Adrenal gland (tissue), 9 donors: ENCODE measurements at regions not wholly inside any gene's neighbourhood (a gene's known extent, or its start where the extent isn't known, plus 50 kb on each side); places are given as distances from the start of the nearest gene placed in this dataset.

Experiments
- DNase-seq, 7 donors: peaks; one replicate each; pipeline ENCODE4 v3.0.0-alpha.2; 2019 to 2020
- H3K27ac ChIP-seq, 5 donors: fragments of 200-600 bp; sonication (generic) in 4 of 5; 1 replicate in 3 of 5; 2 replicates in 2 of 5; pipeline versions ENCODE4 v1.5.1 to v1.8.0; 2016 to 2020; ENCODE audit warnings: mild to moderate bottlenecking in 1 of 5
- H3K27me3 ChIP-seq: fragments of 200-600 bp; 2 replicates; pipeline ENCODE4 v1.8.0; 2021
- H3K36me3 ChIP-seq, 2 donors: fragments of 200-600 bp; replicated peaks in 1 of 2; 1 replicate in 1 of 2; 2 replicates in 1 of 2; pipeline versions ENCODE4 v1.5.1 to v1.8.0; 2018 to 2022
- H3K4me1 ChIP-seq, 2 donors: fragments of 200-600 bp; replicated peaks in 1 of 2; 1 replicate in 1 of 2; 2 replicates in 1 of 2; pipeline versions ENCODE4 v1.5.1 to v1.8.0; 2018 to 2021
- H3K4me3 ChIP-seq, 4 donors: fragments of 200-600 bp; sonication (generic) in 3 of 4; one replicate each; pipeline ENCODE4 v1.5.1; 2016 to 2018
- H3K9me3 ChIP-seq, 3 donors: fragments of 200-600 bp; sonication (generic) in 1 of 3; replicated peaks in 1 of 3; 1 replicate in 2 of 3; 2 replicates in 1 of 3; pipeline versions ENCODE4 v1.5.1 to v1.8.0; 2016 to 2021
- POLR2A ChIP-seq, 2 donors: fragments of 450-650 bp; IDR thresholded peaks; one replicate each; pipeline ENCODE4 v1.6.1; 2017; ENCODE audit warnings: antibody characterized with exemption in 2 of 2, mild to moderate bottlenecking in 2 of 2, moderate library complexity in 1 of 2
- WGBS, 4 donors: extraction: QIAGEN DNeasy Blood & Tissue Kit in 2 of 4; methylation state at CpG; one replicate each; pipeline versions ENCODE4 v1.1.5 to v1.1.7; 2013 to 2017; 5-methylcytosine and 5-hydroxymethylcytosine counted together
- intact Hi-C, 2 donors: fragments of 100-400 bp; cut with DNase I; formaldehyde crosslinking; loops; one replicate each; pipeline versions ENCODE4 v1.14.1 to v1.15.0; 2022 to 2023
- TF ChIP-seq, protein P1 (sequence below), 6 experiments: fragments of 450-650 bp in 4 of 6; fragments of 200-600 bp in 2 of 6; sonication (generic) in 1 of 6; IDR thresholded peaks; 1 replicate in 5 of 6; 2 replicates in 1 of 6; pipeline versions ENCODE4 v1.5.1 to v1.8.0; 2016 to 2021; ENCODE audit warnings: antibody characterized with exemption in 6 of 6, mild to moderate bottlenecking in 2 of 6, moderate library complexity in 1 of 6
- donor health status: healthy with polysubstance abuse.
- donor health status: Bipolar disorder and iron deficiency.
- donor health status: DM: yes; HTN: yes; CAD: no.
- donor health status: DM: no; HTN: no; CAD: no.
- donor health status: DM: no; HTN: no; CAD: no.

DNA sequence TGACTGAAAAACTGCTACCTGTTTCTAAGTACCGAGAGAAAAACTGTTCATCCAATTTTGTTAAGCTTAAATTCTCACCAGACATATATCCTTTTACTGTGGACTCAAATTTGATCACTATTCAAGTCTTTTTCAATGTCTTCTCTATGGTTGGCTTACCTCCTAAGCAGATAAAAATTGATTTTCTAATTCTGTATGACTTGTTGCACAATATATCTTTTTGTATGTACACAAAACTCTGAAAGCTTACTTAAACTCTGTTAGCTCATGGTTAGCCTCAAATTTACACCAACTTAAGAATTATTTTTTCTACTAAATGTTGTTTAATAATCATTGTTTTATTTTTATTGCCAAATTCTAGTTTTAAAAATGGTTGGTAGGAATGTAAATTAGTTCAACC, 715.4 kb downstream of the LTN1 start:
- Histone ChIP-seq H3K27me3 (no peaks in the 10 kb centered on the region), H3K4me3 (no peak overlapping the region), H3K27ac (no peak overlapping the region), H3K9me3 (no peaks in the 10 kb centered on the region), H3K4me1 (no peaks in the 10 kb centered on the region), H3K36me3 (no peaks in the 10 kb centered on the region)
- intact Hi-C loops, result no loop called here
- 72 to 95% (median 87%) methylated on average over 1 of the region's 1 CpG for WGBS, 4 donors
- no peak for TF ChIP-seq POLR2A (IDR thresholded peaks at IDR 0.05)
- TF ChIP-seq, protein P1, sequence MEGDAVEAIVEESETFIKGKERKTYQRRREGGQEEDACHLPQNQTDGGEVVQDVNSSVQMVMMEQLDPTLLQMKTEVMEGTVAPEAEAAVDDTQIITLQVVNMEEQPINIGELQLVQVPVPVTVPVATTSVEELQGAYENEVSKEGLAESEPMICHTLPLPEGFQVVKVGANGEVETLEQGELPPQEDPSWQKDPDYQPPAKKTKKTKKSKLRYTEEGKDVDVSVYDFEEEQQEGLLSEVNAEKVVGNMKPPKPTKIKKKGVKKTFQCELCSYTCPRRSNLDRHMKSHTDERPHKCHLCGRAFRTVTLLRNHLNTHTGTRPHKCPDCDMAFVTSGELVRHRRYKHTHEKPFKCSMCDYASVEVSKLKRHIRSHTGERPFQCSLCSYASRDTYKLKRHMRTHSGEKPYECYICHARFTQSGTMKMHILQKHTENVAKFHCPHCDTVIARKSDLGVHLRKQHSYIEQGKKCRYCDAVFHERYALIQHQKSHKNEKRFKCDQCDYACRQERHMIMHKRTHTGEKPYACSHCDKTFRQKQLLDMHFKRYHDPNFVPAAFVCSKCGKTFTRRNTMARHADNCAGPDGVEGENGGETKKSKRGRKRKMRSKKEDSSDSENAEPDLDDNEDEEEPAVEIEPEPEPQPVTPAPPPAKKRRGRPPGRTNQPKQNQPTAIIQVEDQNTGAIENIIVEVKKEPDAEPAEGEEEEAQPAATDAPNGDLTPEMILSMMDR (IDR thresholded peaks at IDR 0.05), result no peak
- DNase-seq, result no peak

- WGBS, 4 donors, result 81 to 89% (median 86%) methylated on average over 3 of the region's 3 CpGs
- intact Hi-C loops, result no loop called here
- no peaks in the 10 kb centered on the region for H3K4me1 ChIP-seq
Measured at GRCh38 chr21:28272272-28272992, 720.2 kb downstream of the LTN1 start.

GRCh38 chr21:28269173-28269572, 723.5 kb downstream of the LTN1 start:
- TF ChIP-seq, protein P1 (IDR thresholded peaks at IDR 0.05), result no peak
- TF ChIP-seq POLR2A (IDR thresholded peaks at IDR 0.05), result no peak
- Histone ChIP-seq H3K9me3 (no peaks in the 10 kb centered on the region), H3K4me3 (no peak overlapping the region), H3K36me3 (no peaks in the 10 kb centered on the region), H3K4me1 (no peaks in the 10 kb centered on the region), H3K27me3 (no peaks in the 10 kb centered on the region), H3K27ac (no peak overlapping the region)
- intact Hi-C loops, result no loop called here
- DNase-seq, result no peak

More at GRCh38 chr21:28272272-28272992, 720.2 kb downstream of the LTN1 start:
- no peak overlapping the region for H3K27ac ChIP-seq
- no peak for DNase-seq
- H3K36me3 ChIP-seq, result no peaks in the 10 kb centered on the region
- H3K9me3 ChIP-seq, result no peaks in the 10 kb centered on the region
- H3K4me3 ChIP-seq, result no peak overlapping the region
- TF ChIP-seq, protein P1 (IDR thresholded peaks at IDR 0.05), result no peak
- no peak for TF ChIP-seq POLR2A (IDR thresholded peaks at IDR 0.05)
- H3K27me3 ChIP-seq, result no peaks in the 10 kb centered on the region

- no peak for TF ChIP-seq POLR2A (IDR thresholded peaks at IDR 0.05)
- intact Hi-C loops, result no loop called here
- no peak overlapping the region for H3K4me3 ChIP-seq
- no peaks in the 10 kb centered on the region for H3K27me3 ChIP-seq
- H3K27ac ChIP-seq, result no peak overlapping the region
- no peaks in the 10 kb centered on the region for H3K36me3 ChIP-seq
- no peak for DNase-seq
- H3K9me3 ChIP-seq, result no peaks in the 10 kb centered on the region
- no peaks in the 10 kb centered on the region for H3K4me1 ChIP-seq
- WGBS, 4 donors, result 65 to 76% (median 72%) methylated on average over 4 of the region's 4 CpGs
Measured at GRCh38 chr21:28268685-28269084, 724.0 kb downstream of the LTN1 start.

- no peaks in the 10 kb centered on the region for H3K9me3 ChIP-seq
- no peak overlapping the region for H3K27ac ChIP-seq
- WGBS, 4 donors, result 79 to 92% (median 88%) methylated on average over 6 of the region's 6 CpGs
- no peak overlapping the region for H3K4me3 ChIP-seq
- no peak for DNase-seq
- no peak for TF ChIP-seq POLR2A (IDR thresholded peaks at IDR 0.05)
- TF ChIP-seq, protein P1 (IDR thresholded peaks at IDR 0.05), result no peak
- H3K27me3 ChIP-seq, result no peaks in the 10 kb centered on the region
- no peaks in the 10 kb centered on the region for H3K4me1 ChIP-seq
- intact Hi-C loops, result no loop called here
- H3K36me3 ChIP-seq, result no peaks in the 10 kb centered on the region
Measured at GRCh38 chr21:28267449-28267848, 725.2 kb downstream of the LTN1 start.
